PC-9 (cell line): ENCODE measurements at regions not wholly inside any gene's neighbourhood (a gene's known extent, or its start where the extent isn't known, plus 50 kb on each side); places are given as distances from the start of the nearest gene placed in this dataset.

Experiments used
- EZH2 ChIP-seq: fragments of 200-600 bp; sonication (generic); IDR thresholded peaks from 2 replicates; pipeline ENCODE4 v1.8.0; 2017; ENCODE audit warnings: antibody characterized with exemption, low read depth
- TF ChIP-seq, protein P1 (sequence below): fragments of 200-600 bp; sonication (generic); conservative IDR thresholded peaks from 2 replicates; pipeline ENCODE4 v1.6.1; 2017; ENCODE audit warnings: mixed run types, antibody characterized with exemption, mild to moderate bottlenecking, moderate library complexity

DNA sequence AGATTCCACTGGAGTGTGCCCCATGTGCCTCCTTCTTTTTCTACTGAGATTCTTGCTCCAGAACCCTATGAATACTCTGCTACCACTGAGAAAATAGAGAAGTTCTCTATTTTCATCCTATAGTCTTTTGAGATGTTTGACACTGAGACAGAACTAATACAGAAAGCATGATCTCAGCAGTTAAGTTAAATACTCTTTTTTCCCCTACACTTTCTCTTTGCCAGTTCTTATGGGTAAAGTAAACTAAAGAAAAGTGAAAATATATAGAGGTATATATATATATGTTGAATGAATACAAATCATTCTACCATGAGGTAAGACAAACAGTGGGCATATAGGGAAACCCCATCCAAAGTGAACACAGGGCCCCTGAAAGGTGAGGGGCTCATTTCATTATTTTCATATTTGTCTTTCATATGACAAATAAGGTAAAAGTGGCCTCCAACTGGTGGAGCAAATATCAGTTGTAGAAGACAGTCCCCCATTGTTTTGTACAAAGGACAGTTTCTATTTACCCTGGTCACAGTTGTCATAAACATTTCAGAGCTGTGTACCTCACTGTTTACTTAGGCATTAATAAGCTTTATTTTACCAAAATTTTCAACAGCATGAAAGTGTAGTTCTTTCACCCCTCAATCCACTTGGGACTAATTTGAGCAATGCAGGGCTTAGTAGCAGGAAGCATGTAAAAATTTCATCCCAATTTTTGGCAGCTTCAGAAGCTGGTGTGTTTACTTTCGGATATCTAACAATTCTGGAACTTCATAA lies 188.3 kb upstream of the MARCKS start:
- TF ChIP-seq, protein P1, sequence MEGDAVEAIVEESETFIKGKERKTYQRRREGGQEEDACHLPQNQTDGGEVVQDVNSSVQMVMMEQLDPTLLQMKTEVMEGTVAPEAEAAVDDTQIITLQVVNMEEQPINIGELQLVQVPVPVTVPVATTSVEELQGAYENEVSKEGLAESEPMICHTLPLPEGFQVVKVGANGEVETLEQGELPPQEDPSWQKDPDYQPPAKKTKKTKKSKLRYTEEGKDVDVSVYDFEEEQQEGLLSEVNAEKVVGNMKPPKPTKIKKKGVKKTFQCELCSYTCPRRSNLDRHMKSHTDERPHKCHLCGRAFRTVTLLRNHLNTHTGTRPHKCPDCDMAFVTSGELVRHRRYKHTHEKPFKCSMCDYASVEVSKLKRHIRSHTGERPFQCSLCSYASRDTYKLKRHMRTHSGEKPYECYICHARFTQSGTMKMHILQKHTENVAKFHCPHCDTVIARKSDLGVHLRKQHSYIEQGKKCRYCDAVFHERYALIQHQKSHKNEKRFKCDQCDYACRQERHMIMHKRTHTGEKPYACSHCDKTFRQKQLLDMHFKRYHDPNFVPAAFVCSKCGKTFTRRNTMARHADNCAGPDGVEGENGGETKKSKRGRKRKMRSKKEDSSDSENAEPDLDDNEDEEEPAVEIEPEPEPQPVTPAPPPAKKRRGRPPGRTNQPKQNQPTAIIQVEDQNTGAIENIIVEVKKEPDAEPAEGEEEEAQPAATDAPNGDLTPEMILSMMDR, result no peak
- TF ChIP-seq EZH2, result no peak
